GM12864 (cell line): ENCODE measurements at regions not wholly inside any gene's neighbourhood (a gene's known extent, or its start where the extent isn't known, plus 50 kb on each side); places are given as distances from the start of the nearest gene placed in this dataset.

Experiments used
- DNase-seq: peaks from one replicate; pipeline ENCODE4 v3.0.0-alpha.2; 2011; ENCODE audit warnings: low read depth
- H3K4me3 ChIP-seq: 2 replicates; pipeline ENCODE4 v1.5.1; 2011; ENCODE audit warnings: mild to moderate bottlenecking, low read depth, low read length, control low read depth
- TF ChIP-seq, protein P1 (sequence below): IDR thresholded peaks from 2 replicates; pipeline ENCODE4 v1.5.1; 2011; ENCODE audit warnings: low read depth, mild to moderate bottlenecking, moderate library complexity, low read length, control low read depth, inconsistent platforms; ENCODE audit errors: missing control alignments

DNA sequence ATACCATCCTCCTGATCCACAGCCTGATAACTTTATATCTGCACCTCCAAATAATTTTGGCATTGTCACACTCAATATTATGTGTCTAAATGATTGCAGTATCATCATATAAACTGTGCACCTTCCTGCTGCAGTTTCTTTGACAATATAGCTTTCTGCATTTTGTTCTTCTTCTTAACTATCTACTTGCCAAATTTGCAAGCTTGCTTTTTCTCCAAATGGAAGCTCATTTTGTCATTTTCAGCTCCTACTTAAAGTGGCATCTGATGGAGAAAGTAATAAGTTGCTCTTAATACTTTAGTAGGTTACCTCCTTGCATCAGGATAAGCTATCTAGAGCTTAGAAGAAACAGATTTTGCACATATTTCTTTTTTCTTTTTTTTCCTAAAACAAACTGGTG is 74.0 kb upstream of the DEFB112 start:
- H3K4me3 ChIP-seq: no peak overlapping the region
- no peak for DNase-seq
- TF ChIP-seq, protein P1, sequence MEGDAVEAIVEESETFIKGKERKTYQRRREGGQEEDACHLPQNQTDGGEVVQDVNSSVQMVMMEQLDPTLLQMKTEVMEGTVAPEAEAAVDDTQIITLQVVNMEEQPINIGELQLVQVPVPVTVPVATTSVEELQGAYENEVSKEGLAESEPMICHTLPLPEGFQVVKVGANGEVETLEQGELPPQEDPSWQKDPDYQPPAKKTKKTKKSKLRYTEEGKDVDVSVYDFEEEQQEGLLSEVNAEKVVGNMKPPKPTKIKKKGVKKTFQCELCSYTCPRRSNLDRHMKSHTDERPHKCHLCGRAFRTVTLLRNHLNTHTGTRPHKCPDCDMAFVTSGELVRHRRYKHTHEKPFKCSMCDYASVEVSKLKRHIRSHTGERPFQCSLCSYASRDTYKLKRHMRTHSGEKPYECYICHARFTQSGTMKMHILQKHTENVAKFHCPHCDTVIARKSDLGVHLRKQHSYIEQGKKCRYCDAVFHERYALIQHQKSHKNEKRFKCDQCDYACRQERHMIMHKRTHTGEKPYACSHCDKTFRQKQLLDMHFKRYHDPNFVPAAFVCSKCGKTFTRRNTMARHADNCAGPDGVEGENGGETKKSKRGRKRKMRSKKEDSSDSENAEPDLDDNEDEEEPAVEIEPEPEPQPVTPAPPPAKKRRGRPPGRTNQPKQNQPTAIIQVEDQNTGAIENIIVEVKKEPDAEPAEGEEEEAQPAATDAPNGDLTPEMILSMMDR: no peak

DNA sequence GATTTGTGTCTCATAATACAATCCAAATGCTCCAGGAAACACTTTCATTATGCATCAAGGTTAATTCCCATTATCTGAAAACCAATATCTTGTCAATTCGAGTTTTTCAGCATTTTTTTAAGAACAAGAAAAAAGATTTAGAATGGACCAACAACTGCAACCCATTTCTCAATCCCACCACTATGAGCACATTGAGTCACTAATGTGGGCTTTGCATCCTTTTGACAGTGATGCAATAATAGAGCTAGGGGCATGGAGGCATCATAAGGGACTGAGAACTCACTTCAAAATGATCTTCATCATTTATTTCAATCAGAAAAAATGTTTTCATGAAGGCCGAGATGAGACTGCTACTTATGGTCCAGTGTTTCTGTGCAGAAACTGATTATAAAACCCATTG is 74.8 kb upstream of the DEFB112 start:
- TF ChIP-seq, protein P1: no peak
- no peak overlapping the region for H3K4me3 ChIP-seq
- DNase-seq: no peak

DNA sequence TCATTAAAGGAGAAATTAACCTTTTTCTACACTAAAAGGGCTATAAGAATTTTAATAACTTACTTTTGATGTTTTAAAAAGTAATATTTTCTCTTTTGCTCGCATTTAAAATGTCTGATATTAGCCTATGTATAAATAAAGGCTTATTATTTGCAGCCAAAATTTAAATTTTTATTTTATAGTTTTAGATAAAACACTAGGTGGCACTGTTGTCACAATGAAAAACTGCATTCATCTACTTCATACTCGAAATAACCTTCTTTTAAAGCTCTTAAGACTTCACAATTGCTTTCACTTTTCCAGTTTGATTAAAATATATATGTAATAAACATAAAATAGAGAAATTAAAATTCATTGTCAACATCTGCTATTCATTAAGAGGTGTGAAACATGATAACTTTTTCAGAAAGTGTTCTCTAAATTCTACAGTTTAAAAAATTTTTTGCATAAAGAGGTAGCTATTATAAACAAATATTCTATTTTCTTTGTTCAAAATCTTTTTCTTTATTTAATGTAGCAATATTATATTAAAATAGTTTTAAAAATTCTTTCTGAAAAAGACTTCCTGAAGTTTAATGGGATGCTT is 78.8 kb upstream of the DEFB112 start:
- no peak overlapping the region for H3K4me3 ChIP-seq
- TF ChIP-seq, protein P1: peak; percentile 35
- DNase-seq: no peak

DNA sequence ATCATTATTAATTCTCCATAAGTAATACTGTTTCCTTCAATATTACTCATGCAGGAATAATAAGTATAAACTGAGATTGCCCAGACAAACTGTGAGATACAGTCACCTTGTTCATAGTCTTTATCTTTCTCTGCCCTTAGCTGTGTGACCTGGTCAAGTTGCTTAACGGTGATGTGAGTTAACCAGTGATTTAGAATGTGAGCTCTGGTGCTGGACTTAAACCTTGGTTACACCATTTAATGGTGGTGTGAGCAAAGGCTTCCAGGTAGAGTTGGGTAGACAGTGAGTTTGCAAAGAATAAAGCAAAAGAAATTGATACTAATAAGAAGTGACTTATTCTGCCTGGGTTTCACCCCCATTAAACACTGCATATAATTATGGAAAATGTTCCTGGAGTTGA is 86.2 kb upstream of the DEFB112 start:
- TF ChIP-seq, protein P1: no peak
- H3K4me3 ChIP-seq: no peak overlapping the region
- DNase-seq: no peak

DNA sequence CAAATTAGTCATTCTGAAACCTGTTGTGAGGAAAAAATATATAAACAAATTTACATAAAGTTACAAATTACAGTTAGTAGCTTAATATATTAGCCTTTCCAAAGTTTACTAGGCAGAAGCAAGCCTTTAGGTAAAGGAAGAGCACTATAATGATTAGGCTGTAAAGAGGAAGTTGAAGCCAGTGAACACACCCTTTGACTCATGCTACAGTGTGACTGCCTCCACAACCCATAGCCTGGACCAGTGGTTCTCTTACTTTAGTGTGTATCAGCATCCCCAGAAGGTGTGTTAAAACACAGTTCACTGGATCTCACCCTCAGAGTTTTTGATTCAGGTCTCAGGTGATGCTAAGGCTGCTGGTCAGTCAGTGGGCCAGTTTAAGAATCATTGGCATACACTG is 91.4 kb upstream of the DEFB112 start:
- H3K4me3 ChIP-seq: no peak overlapping the region
- no peak for DNase-seq
- TF ChIP-seq, protein P1: no peak

DNA sequence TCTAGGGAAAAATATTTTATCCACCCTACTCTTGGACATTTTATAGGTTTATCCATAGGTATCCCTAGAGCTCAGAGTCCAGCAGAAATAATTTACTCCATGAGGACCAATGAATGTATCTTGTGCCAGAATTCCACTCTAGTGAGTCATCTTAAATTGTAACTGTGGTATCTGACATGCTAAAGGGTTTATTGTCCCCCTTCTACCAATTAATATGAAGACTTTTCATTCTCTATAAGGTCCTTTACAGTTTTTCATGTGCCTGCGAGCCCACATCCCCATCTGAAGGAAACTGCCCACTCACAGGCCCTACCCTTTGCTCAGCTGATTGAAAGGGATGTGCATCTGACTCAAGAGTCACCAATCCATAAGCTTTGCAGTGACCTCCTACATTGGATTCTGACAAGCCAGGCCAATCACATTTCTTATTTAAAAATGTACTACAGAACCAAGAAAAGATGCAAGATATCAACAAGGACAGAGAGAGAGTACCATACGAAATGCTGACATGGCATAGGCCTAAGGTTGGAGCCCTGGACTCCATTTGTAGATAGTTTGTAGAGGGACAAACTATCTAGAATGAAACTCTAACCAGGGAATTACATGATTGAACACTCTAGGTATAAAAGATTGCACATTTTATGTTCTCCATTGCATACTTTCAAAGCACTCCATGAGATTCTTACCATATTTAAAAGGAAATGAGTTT is 93.4 kb upstream of the DEFB112 start:
- no peak for DNase-seq
- no peak overlapping the region for H3K4me3 ChIP-seq
- TF ChIP-seq, protein P1: no peak

DNA sequence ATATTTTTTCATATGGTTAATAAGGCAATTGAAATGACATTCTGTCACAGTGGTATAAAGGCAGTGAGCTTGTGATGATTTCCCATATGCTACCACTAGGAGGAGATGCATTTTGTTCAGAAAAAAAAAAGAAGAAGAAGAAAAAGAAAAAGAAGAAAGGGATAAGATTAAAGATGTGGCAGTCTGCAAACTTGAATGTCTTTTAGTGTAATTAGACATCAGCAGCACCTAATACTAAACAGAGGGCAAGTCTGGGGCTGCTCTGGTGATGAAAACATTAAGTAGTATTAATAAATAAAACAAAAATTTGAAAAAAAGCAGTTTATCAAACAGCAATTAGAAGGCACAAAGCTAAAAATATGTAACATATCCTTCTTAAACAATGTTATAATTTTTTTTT is 95.4 kb upstream of the DEFB112 start:
- TF ChIP-seq, protein P1: peak; percentile 45
- no peak for DNase-seq
- no peak overlapping the region for H3K4me3 ChIP-seq
